HUES48 (cell line): ENCODE measurements at regions not wholly inside any gene's neighbourhood (a gene's known extent, or its start where the extent isn't known, plus 50 kb on each side); places are given as distances from the start of the nearest gene placed in this dataset.
"Not testable (repeated sequence)": the region's sequence is repeated elsewhere in the genome, so short reads cannot be mapped to it uniquely, and the experiment has no call there.

Experiments used
- H3K27ac ChIP-seq: one replicate; pipeline ENCODE4 v1.7.0; 2013; ENCODE audit warnings: low read depth, low read length, inconsistent platforms
- H3K27me3 ChIP-seq: 2 replicates; pipeline ENCODE4 v1.6.1; 2013; ENCODE audit warnings: mild to moderate bottlenecking, low read length; ENCODE audit not compliant: control insufficient read depth, insufficient read depth
- H3K36me3 ChIP-seq: 2 replicates; pipeline ENCODE4 v1.6.1; 2013; ENCODE audit warnings: low read length; ENCODE audit not compliant: control insufficient read depth, insufficient read depth
- H3K4me1 ChIP-seq: 2 replicates; pipeline ENCODE4 v1.6.1; 2013; ENCODE audit warnings: mild to moderate bottlenecking, low read length; ENCODE audit not compliant: control insufficient read depth, insufficient read depth
- H3K4me3 ChIP-seq: 2 replicates; pipeline ENCODE4 v1.5.1; 2013; ENCODE audit warnings: mild to moderate bottlenecking, low read depth, low read length
- H3K9ac ChIP-seq: 2 replicates; pipeline ENCODE4 v1.6.1; 2013; ENCODE audit warnings: mild to moderate bottlenecking, low read depth, low read length, moderate library complexity
- H3K9me3 ChIP-seq: 2 replicates; pipeline ENCODE4 v1.6.1; 2013; ENCODE audit warnings: low read length; ENCODE audit not compliant: control insufficient read depth, insufficient read depth

- Histone ChIP-seq H3K4me1 (peaks cover 3% of the 10 kb centered on the region; the same call in 1 of the 2 replicates), H3K36me3 (no peaks in the 10 kb centered on the region), H3K27me3 (no peaks in the 10 kb centered on the region), H3K4me3 (no peak overlapping the region), H3K9me3 (no peaks in the 10 kb centered on the region), H3K9ac (no peak overlapping the region), H3K27ac (no peak overlapping the region)
Observed at GRCh38 chr3:193917158-193917557, 218.8 kb upstream of the HES1 start.

GRCh38 chr3:193921465-193921864 lies 214.5 kb upstream of the HES1 start:
- Histone ChIP-seq H3K9ac (no peak overlapping the region), H3K36me3 (no peaks in the 10 kb centered on the region), H3K27ac (no peak overlapping the region), H3K27me3 (no peaks in the 10 kb centered on the region), H3K4me3 (no peak overlapping the region), H3K9me3 (no peaks in the 10 kb centered on the region), H3K4me1 (peaks cover 3% of the 10 kb centered on the region; the same call in 1 of the 2 replicates)

GRCh38 chr3:193922034-193922774 lies 213.7 kb upstream of the HES1 start:
- H3K9me3 ChIP-seq, result no peaks in the 10 kb centered on the region
- H3K9ac ChIP-seq, result no peak overlapping the region
- peaks cover 3% of the 10 kb centered on the region; the same call in 1 of the 2 replicates for H3K4me1 ChIP-seq
- no peaks in the 10 kb centered on the region for H3K36me3 ChIP-seq
- no peaks in the 10 kb centered on the region for H3K27me3 ChIP-seq
- H3K27ac ChIP-seq, result no peak overlapping the region
- no peak overlapping the region for H3K4me3 ChIP-seq

- not testable (repeated sequence) for H3K9ac ChIP-seq, H3K27me3 ChIP-seq, H3K27ac ChIP-seq, H3K9me3 ChIP-seq, H3K4me1 ChIP-seq, H3K4me3 ChIP-seq, H3K36me3 ChIP-seq
Observed at GRCh38 chr3:193923958-193924357, 212.0 kb upstream of the HES1 start.

GRCh38 chr3:193926071-193926470 lies 209.9 kb upstream of the HES1 start:
- H3K4me3 ChIP-seq, H3K27me3 ChIP-seq, H3K4me1 ChIP-seq, H3K27ac ChIP-seq, H3K9me3 ChIP-seq, H3K36me3 ChIP-seq, H3K9ac ChIP-seq: not testable (repeated sequence)

GRCh38 chr3:193927413-193928206 lies 208.3 kb upstream of the HES1 start:
- not testable (repeated sequence) for H3K4me1 ChIP-seq, H3K9me3 ChIP-seq, H3K4me3 ChIP-seq, H3K27ac ChIP-seq, H3K9ac ChIP-seq, H3K36me3 ChIP-seq, H3K27me3 ChIP-seq

- Histone ChIP-seq H3K36me3 (no peaks in the 10 kb centered on the region), H3K4me1 (no peaks in the 10 kb centered on the region), H3K9ac (no peak overlapping the region), H3K27me3 (no peaks in the 10 kb centered on the region), H3K4me3 (no peak overlapping the region), H3K27ac (no peak overlapping the region), H3K9me3 (no peaks in the 10 kb centered on the region)
Observed at GRCh38 chr3:193928354-193929209, 207.4 kb upstream of the HES1 start.

- no peaks in the 10 kb centered on the region for H3K27me3 ChIP-seq
- H3K4me3 ChIP-seq, result no peak overlapping the region
- no peaks in the 10 kb centered on the region for H3K9me3 ChIP-seq
- no peak overlapping the region for H3K27ac ChIP-seq
- no peaks in the 10 kb centered on the region for H3K4me1 ChIP-seq
- no peaks in the 10 kb centered on the region for H3K36me3 ChIP-seq
- no peak overlapping the region for H3K9ac ChIP-seq
Observed at GRCh38 chr3:193929373-193929772, 206.6 kb upstream of the HES1 start.

GRCh38 chr3:193929921-193930646 lies 205.9 kb upstream of the HES1 start:
- Histone ChIP-seq H3K9ac (no peak overlapping the region), H3K36me3 (no peaks in the 10 kb centered on the region), H3K27ac (no peak overlapping the region), H3K9me3 (no peaks in the 10 kb centered on the region), H3K27me3 (no peaks in the 10 kb centered on the region), H3K4me1 (no peaks in the 10 kb centered on the region), H3K4me3 (no peak overlapping the region)

- Histone ChIP-seq H3K27me3 (no peaks in the 10 kb centered on the region), H3K9ac (no peak overlapping the region), H3K36me3 (no peaks in the 10 kb centered on the region), H3K4me1 (no peaks in the 10 kb centered on the region), H3K9me3 (no peaks in the 10 kb centered on the region), H3K4me3 (no peak overlapping the region), H3K27ac (no peak overlapping the region)
Observed at GRCh38 chr3:193932136-193932535, 203.8 kb upstream of the HES1 start.
